Activated naive CD4-positive, alpha-beta T cell treated with anti-CD3 and anti-CD28 coated beads for 36 hours (primary cell): ENCODE measurements at regions not wholly inside any gene's neighbourhood (a gene's known extent, or its start where the extent isn't known, plus 50 kb on each side); places are given as distances from the start of the nearest gene placed in this dataset.

Experiments used
- CTCF ChIA-PET: fragments of 350-600 bp; sonication (Branson Sonifier 250); formaldehyde crosslinking; loops from one replicate; lab custom pipeline; 2021; ENCODE audit warnings: antibody characterized with exemption; lab: Charles Lee
- DNase-seq: peaks from one replicate; pipeline ENCODE4 v3.0.0-alpha.2; 2020
- H3K27ac Mint-ChIP-seq: one replicate; pipeline ENCODE4 v1.8.0; 2021; ENCODE audit warnings: mild to moderate bottlenecking, mixed read lengths
- H3K27me3 Mint-ChIP-seq: one replicate; pipeline ENCODE4 v1.8.0; 2021; ENCODE audit warnings: low read depth, mixed read lengths
- H3K36me3 Mint-ChIP-seq: one replicate; pipeline ENCODE4 v1.8.0; 2021; ENCODE audit warnings: low read depth, mixed read lengths
- H3K4me1 Mint-ChIP-seq: one replicate; pipeline ENCODE4 v1.8.0; 2021; ENCODE audit warnings: low read depth, mixed read lengths
- H3K4me3 Mint-ChIP-seq: one replicate; pipeline ENCODE4 v1.8.0; 2021; ENCODE audit warnings: mild to moderate bottlenecking, moderate library complexity, mixed read lengths
- H3K9me3 Mint-ChIP-seq: one replicate; pipeline ENCODE4 v1.8.0; 2021; ENCODE audit warnings: mixed read lengths
- intact Hi-C: fragments of 100-400 bp; cut with micrococcal nuclease; formaldehyde crosslinking; loops from one replicate; pipeline ENCODE4 v1.15.1; 2023

DNA sequence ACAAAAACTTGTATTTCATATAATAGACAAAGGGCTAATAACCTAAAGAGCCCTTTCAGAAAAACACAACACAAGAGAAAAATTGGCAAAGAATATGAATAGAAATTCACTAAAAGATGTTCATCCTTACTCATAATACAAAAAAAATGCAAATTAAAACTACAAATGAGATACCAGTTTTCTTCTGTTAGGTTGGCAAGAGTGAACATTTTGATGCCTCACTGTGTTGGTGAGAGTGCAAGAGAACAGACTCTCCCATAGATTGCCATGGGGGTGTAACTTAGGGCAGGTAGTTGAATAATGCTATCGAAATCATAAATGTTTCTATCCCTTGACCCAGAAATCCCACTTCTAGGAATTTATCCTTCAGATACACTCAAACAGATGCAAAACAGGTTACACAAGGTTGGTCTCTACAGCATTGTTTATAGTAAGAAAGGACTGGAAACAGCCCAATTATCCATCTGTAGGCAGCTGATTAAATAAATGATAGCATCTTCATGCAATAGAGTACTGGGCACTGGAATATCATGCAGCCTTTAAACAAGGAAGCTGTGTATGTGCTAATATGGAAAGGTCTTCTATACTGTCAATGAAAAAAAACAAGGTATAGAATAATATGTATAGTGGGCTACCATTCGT lies 146.3 kb downstream of the TLE3 start:
- DNase-seq = no peak
- H3K4me3 Mint-ChIP-seq = no peak overlapping the region
- no peaks in the 10 kb centered on the region for H3K27me3 Mint-ChIP-seq
- no peak overlapping the region for H3K27ac Mint-ChIP-seq
- intact Hi-C loops = loop anchor here (10.0 kb wide), 1 partner anchor 377 kb away; no protein-coding TSS in a partner anchor
- peaks cover 3% of the 10 kb centered on the region for H3K4me1 Mint-ChIP-seq
- CTCF ChIA-PET = no interaction called here
- no peaks in the 10 kb centered on the region for H3K9me3 Mint-ChIP-seq
- no peaks in the 10 kb centered on the region for H3K36me3 Mint-ChIP-seq

DNA sequence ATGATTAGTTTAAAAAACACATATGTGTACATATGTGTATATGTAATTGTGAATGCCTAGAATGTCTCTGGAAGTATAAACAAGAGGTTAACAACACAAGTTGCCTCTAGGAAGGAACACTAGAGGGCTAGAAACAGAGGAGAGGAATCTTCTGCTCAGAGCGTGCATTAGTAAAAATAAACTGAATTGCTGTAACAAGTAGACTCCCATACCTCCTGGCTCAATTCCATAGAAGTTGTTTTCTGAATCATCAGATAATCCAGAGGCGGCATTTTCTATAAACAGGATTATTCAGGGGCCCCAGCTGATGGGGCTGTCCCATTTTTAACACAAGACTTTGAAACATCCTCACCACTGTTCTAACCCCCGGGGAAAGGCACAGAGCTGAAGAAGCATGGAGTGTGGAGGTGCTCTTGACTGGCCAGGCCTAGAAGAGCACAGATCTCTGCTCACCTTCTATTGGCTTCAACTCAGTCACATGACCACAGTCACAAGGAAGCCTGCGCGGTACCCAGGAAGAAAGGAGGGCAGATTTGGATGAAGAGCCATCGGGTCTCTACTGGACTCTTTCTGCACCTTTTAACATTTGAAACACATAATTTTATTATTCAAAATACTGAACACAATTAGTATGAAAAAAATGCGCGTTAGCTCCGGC lies 145.7 kb downstream of the TLE3 start:
- intact Hi-C loops = loop anchor here (10.0 kb wide), 1 partner anchor 377 kb away; no protein-coding TSS in a partner anchor
- CTCF ChIA-PET = interaction anchor here (0.6 kb wide), 1 partner anchor 207 kb away, joined by 3 read pairs; no protein-coding TSS in a partner anchor
- H3K4me3 Mint-ChIP-seq = no peak overlapping the region

GRCh38 chr15:69953051-69953450 lies 144.7 kb downstream of the TLE3 start:
- H3K4me1 Mint-ChIP-seq = peaks cover 3% of the 10 kb centered on the region
- no peaks in the 10 kb centered on the region for H3K36me3 Mint-ChIP-seq
- intact Hi-C loops = loop anchor here (10.0 kb wide), 1 partner anchor 378 kb away; no protein-coding TSS in a partner anchor
- no peak overlapping the region for H3K4me3 Mint-ChIP-seq
- no peaks in the 10 kb centered on the region for H3K27me3 Mint-ChIP-seq
- no peak for DNase-seq
- CTCF ChIA-PET = no interaction called here
- H3K27ac Mint-ChIP-seq = no peak overlapping the region
- no peaks in the 10 kb centered on the region for H3K9me3 Mint-ChIP-seq

More for the DNA sequence above, 145.7 kb downstream of the TLE3 start:
- no peak for DNase-seq
- H3K27me3 Mint-ChIP-seq = no peaks in the 10 kb centered on the region
- H3K36me3 Mint-ChIP-seq = no peaks in the 10 kb centered on the region
- H3K27ac Mint-ChIP-seq = no peak overlapping the region
- H3K4me1 Mint-ChIP-seq = peaks cover 3% of the 10 kb centered on the region
- H3K9me3 Mint-ChIP-seq = no peaks in the 10 kb centered on the region

DNA sequence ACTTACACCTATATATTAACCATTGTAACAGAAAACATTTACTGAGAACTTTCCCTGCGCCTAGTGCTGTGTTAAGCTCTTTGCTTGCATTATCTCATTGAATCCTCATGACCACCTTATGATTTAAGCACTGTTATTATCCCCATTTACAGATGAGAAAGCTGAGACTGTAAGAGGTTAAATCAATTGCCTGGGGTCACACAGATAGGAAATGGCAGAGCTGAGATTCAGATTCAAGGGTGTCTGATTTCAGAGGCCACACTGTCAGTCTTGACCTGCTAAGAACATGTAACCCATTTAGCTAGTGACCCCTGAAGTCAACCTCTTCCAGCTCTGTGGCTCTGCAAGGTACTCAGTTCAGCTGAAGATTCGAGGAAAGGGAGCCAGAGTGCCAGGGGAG lies 143.9 kb downstream of the TLE3 start:
- intact Hi-C loops = loop anchor here (10.0 kb wide), 1 partner anchor 379 kb away; no protein-coding TSS in a partner anchor
- CTCF ChIA-PET = no interaction called here
- no peak for DNase-seq

DNA sequence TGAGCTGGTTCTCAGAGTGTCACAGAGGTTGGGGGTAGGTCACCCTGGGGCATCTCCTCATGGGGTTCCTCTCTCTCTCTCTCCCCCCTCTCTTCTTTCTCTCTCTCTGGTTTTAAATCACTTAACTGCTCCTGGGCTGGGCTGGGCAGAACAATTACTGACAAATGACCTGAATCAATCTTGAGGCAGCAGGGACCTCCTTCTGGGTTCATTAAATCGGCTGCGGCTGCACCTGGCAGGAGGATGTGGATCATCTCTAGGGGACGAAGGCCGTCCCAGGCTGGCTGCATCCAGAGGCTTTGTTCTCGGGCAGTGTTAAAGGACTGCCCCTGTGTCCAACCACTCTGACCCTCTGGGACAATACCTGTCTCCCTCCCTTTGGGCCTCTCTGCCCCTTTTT lies 143.1 kb downstream of the TLE3 start:
- H3K4me1 Mint-ChIP-seq = no peaks in the 10 kb centered on the region
- no peak overlapping the region for H3K27ac Mint-ChIP-seq
- DNase-seq = no peak
- no peaks in the 10 kb centered on the region for H3K36me3 Mint-ChIP-seq
- intact Hi-C loops = loop anchor here (10.0 kb wide), 1 partner anchor 380 kb away; no protein-coding TSS in a partner anchor
- no peak overlapping the region for H3K4me3 Mint-ChIP-seq
- no peaks in the 10 kb centered on the region for H3K9me3 Mint-ChIP-seq
- CTCF ChIA-PET = no interaction called here
- H3K27me3 Mint-ChIP-seq = no peaks in the 10 kb centered on the region

More for the DNA sequence above, 143.9 kb downstream of the TLE3 start:
- no peaks in the 10 kb centered on the region for H3K36me3 Mint-ChIP-seq
- no peak overlapping the region for H3K4me3 Mint-ChIP-seq
- H3K9me3 Mint-ChIP-seq = no peaks in the 10 kb centered on the region
- no peaks in the 10 kb centered on the region for H3K27me3 Mint-ChIP-seq
- peaks cover 3% of the 10 kb centered on the region for H3K4me1 Mint-ChIP-seq
- H3K27ac Mint-ChIP-seq = no peak overlapping the region

- CTCF ChIA-PET = interaction anchor here (0.5 kb wide), 1 partner anchor 478 kb away, joined by 4 read pairs; no protein-coding TSS in a partner anchor
Observed at GRCh38 chr15:69955240-69955894, 142.3 kb downstream of the TLE3 start.

GRCh38 chr15:69956417-69956816 lies 141.3 kb downstream of the TLE3 start:
- Mint-ChIP-seq H3K27me3 (no peaks in the 10 kb centered on the region), H3K36me3 (no peaks in the 10 kb centered on the region), H3K27ac (no peak overlapping the region), H3K4me3 (no peak overlapping the region), H3K4me1 (no peaks in the 10 kb centered on the region), H3K9me3 (no peaks in the 10 kb centered on the region)
- intact Hi-C loops = loop anchor here (10.0 kb wide), 1 partner anchor 382 kb away; no protein-coding TSS in a partner anchor
- no peak for DNase-seq
- CTCF ChIA-PET = no interaction called here

More at GRCh38 chr15:69955240-69955894, 142.3 kb downstream of the TLE3 start:
- H3K27ac Mint-ChIP-seq = no peak overlapping the region
- no peaks in the 10 kb centered on the region for H3K36me3 Mint-ChIP-seq
- H3K4me3 Mint-ChIP-seq = no peak overlapping the region
- intact Hi-C loops = loop anchor here (10.0 kb wide), 1 partner anchor 381 kb away; no protein-coding TSS in a partner anchor
- H3K4me1 Mint-ChIP-seq = no peaks in the 10 kb centered on the region
- no peaks in the 10 kb centered on the region for H3K9me3 Mint-ChIP-seq
- no peak for DNase-seq
- no peaks in the 10 kb centered on the region for H3K27me3 Mint-ChIP-seq

GRCh38 chr15:69957175-69957574 lies 140.5 kb downstream of the TLE3 start:
- no peaks in the 10 kb centered on the region for H3K9me3 Mint-ChIP-seq
- H3K4me1 Mint-ChIP-seq = no peaks in the 10 kb centered on the region
- CTCF ChIA-PET = interaction anchor here (0.6 kb wide), 1 partner anchor 854 kb away, joined by 3 read pairs; no protein-coding TSS in a partner anchor
- no peak overlapping the region for H3K4me3 Mint-ChIP-seq
- no peaks in the 10 kb centered on the region for H3K36me3 Mint-ChIP-seq
- no peaks in the 10 kb centered on the region for H3K27me3 Mint-ChIP-seq
- intact Hi-C loops = loop anchor here (10.0 kb wide), 1 partner anchor 382 kb away; no protein-coding TSS in a partner anchor
- peak; percentile 20 for DNase-seq
- no peak overlapping the region for H3K27ac Mint-ChIP-seq

DNA sequence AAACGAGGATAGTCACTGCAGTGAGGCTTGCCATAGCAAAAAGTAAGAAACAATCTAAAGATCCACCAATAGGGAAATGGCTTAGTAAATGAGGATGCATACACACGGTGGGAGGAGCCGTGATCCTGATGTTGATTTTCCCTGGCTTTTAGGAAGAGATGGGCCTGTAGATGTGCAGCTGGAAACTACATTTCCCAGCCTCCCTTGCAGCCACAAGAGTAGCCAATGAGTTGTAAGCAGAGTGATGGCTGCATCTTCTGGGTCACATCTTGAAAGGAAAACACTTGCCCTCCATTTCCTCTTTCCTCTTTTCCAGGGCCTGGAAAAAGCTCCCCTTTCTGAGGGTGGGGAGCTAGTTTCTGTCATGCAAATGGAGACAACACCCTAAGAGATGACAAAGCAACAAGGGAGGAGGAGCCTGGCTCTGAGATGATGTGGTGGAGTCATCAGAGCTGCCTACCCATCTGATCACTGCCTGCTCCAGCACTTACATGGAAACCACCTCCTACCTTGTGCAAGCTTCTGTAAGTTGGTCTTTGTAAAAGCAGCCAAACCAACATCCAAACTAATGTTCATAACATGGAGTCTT lies 139.1 kb downstream of the TLE3 start:
- Mint-ChIP-seq H3K9me3 (no peaks in the 10 kb centered on the region), H3K4me1 (no peaks in the 10 kb centered on the region), H3K4me3 (no peak overlapping the region), H3K36me3 (no peaks in the 10 kb centered on the region), H3K27ac (no peak overlapping the region), H3K27me3 (no peaks in the 10 kb centered on the region)
- peak; percentile 16 for DNase-seq
- intact Hi-C loops = loop anchor here (10.0 kb wide), 1 partner anchor 384 kb away; no protein-coding TSS in a partner anchor
- CTCF ChIA-PET = no interaction called here

DNA sequence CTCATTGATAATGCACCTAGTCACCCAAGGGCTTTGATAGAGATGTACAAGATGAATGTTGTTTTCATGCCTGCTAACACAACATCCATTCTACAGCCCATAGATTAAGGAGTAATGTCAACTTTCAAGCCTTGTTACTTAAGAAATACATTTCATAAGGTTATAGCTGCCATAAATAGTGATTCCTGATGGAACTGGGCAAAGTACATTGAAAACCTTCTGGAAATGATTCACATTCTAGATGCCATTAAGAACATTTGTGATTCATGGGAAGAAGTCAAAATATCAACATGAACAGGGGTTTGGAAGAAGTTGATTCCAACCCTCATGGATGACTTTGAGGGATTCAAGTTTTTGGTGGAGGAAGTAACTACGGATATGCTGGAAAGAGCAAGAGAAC lies 135.2 kb downstream of the TLE3 start:
- H3K4me1 Mint-ChIP-seq = no peaks in the 10 kb centered on the region
- CTCF ChIA-PET = no interaction called here
- no peaks in the 10 kb centered on the region for H3K9me3 Mint-ChIP-seq
- intact Hi-C loops = no loop called here
- H3K36me3 Mint-ChIP-seq = no peaks in the 10 kb centered on the region
- DNase-seq = no peak
- no peaks in the 10 kb centered on the region for H3K27me3 Mint-ChIP-seq
- no peak overlapping the region for H3K4me3 Mint-ChIP-seq
- no peak overlapping the region for H3K27ac Mint-ChIP-seq

DNA sequence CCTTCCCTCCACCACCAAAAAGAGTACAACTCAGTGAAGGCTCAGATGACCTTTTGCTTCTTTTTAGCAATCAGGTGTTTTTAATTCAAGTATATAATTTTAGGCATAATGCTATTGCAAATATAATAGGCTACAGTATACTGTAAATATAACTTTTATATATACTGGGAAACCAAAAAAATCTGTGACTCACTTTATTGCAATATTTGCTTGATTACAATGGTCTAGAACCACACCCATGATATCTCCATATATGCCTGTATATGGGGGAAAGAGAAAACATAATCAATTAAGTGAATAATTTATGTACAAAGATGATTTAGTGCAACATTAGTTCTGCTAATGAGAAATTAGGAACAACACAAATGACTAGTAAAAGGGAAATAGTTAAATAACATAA lies 134.3 kb downstream of the TLE3 start:
- no peaks in the 10 kb centered on the region for H3K36me3 Mint-ChIP-seq
- no peak overlapping the region for H3K4me3 Mint-ChIP-seq

DNA sequence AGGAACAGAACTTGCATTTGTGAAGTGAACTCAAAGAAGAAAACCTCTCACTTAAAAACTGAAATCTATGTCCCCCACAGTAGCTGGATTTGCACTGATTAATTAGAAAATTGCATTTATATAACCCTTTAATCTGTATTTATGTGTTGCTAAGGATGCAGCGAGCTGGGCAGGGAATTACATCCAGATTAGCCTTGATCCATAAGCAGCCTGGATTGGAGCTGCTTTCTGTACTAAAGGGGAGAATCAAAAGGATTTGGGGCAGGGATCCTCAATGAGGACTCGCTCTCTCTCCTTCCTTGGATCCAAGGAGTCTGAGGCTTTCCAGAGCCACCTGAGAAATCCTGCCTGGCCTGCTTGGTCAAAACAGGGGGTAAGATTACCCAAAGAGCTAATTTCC lies 125.9 kb downstream of the TLE3 start:
- Mint-ChIP-seq H3K4me1 (no peaks in the 10 kb centered on the region), H3K27me3 (peaks cover 12% of the 10 kb centered on the region), H3K4me3 (no peak overlapping the region), H3K36me3 (no peaks in the 10 kb centered on the region), H3K27ac (no peak overlapping the region), H3K9me3 (no peaks in the 10 kb centered on the region)
- no peak for DNase-seq
- CTCF ChIA-PET = no interaction called here
- intact Hi-C loops = loop anchor here (10.0 kb wide), 1 partner anchor 217 kb away; no protein-coding TSS in a partner anchor

More for the DNA sequence above, 134.3 kb downstream of the TLE3 start:
- Mint-ChIP-seq H3K27me3 (no peaks in the 10 kb centered on the region), H3K9me3 (no peaks in the 10 kb centered on the region), H3K27ac (no peak overlapping the region), H3K4me1 (no peaks in the 10 kb centered on the region)
- CTCF ChIA-PET = no interaction called here
- intact Hi-C loops = no loop called here
- DNase-seq = no peak
